HFF-Myc (cell line): ENCODE measurements at regions not wholly inside any gene's neighbourhood (a gene's known extent, or its start where the extent isn't known, plus 50 kb on each side); places are given as distances from the start of the nearest gene placed in this dataset.
"Not testable (repeated sequence)": the region's sequence is repeated elsewhere in the genome, so short reads cannot be mapped to it uniquely, and the experiment has no call there.

ENCODE experiments used
- DNase-seq: peaks from one replicate; pipeline ENCODE4 v3.0.0-alpha.2; 2011; ENCODE audit warnings: low read depth; ENCODE audit errors: extremely low read depth
- H3K4me3 ChIP-seq: replicated peaks from 2 replicates; pipeline ENCODE4 v1.5.1; 2011; ENCODE audit warnings: low read depth, mild to moderate bottlenecking, control low read depth, low read length
- CTCF ChIP-seq: IDR thresholded peaks from 2 replicates; pipeline ENCODE4 v1.5.1; 2012; ENCODE audit warnings: mild to moderate bottlenecking, low read depth, low read length, control low read depth; ENCODE audit errors: missing control alignments

- DNase-seq = no peak
- TF ChIP-seq CTCF = no peak
- H3K4me3 ChIP-seq = no peak overlapping the region
Measured at GRCh38 chr17:45628019-45628418, 137.5 kb upstream of the PLEKHM1 start.

GRCh38 chr17:45631941-45632340 is 141.4 kb upstream of the PLEKHM1 start:
- H3K4me3 ChIP-seq = no peak overlapping the region
- TF ChIP-seq CTCF = no peak
- DNase-seq = no peak

GRCh38 chr17:45639297-45639849 is 144.7 kb upstream of the CRHR1 start:
- no peak for TF ChIP-seq CTCF
- no peak overlapping the region for H3K4me3 ChIP-seq
- DNase-seq = no peak

- no peak overlapping the region for H3K4me3 ChIP-seq
- TF ChIP-seq CTCF = peak; percentile 99
- peak; percentile 60 for DNase-seq
Measured at GRCh38 chr17:45640141-45640850, 143.8 kb upstream of the CRHR1 start.

- DNase-seq = no peak
- no peak for TF ChIP-seq CTCF
- no peak overlapping the region for H3K4me3 ChIP-seq
Measured at GRCh38 chr17:45641541-45641940, 142.6 kb upstream of the CRHR1 start.

- TF ChIP-seq CTCF = no peak
- DNase-seq = no peak
Measured at GRCh38 chr17:45643591-45643990, 140.5 kb upstream of the CRHR1 start.

GRCh38 chr17:45644637-45645036 is 139.5 kb upstream of the CRHR1 start:
- DNase-seq, H3K4me3 ChIP-seq: not testable (repeated sequence)

More at GRCh38 chr17:45643591-45643990, 140.5 kb upstream of the CRHR1 start:
- no peak overlapping the region for H3K4me3 ChIP-seq
